Neuronal stem cell (in vitro differentiated cells): ENCODE measurements at regions not wholly inside any gene's neighbourhood (a gene's known extent, or its start where the extent isn't known, plus 50 kb on each side); places are given as distances from the start of the nearest gene placed in this dataset.
A peak's percentile ranks its signal among the peaks of the same experiment; 100 is the strongest.

Experiments
- DNase-seq: peaks from one replicate; pipeline ENCODE4 v3.0.0-alpha.2; 2013; ENCODE audit warnings: low spot score
- H2AFZ ChIP-seq: one replicate; pipeline ENCODE4 v1.6.1; 2013; ENCODE audit warnings: mild to moderate bottlenecking, low read length, inconsistent platforms
- H2AK5ac ChIP-seq: 2 replicates; pipeline ENCODE4 v1.6.1; 2013; ENCODE audit warnings: low read depth, mild to moderate bottlenecking, inconsistent platforms, low read length, moderate library complexity, mixed read lengths
- H2BK120ac ChIP-seq: 2 replicates; pipeline ENCODE4 v1.6.1; 2013; ENCODE audit warnings: low read depth, mild to moderate bottlenecking, inconsistent platforms, low read length, moderate library complexity, mixed read lengths
- H2BK12ac ChIP-seq: one replicate; pipeline ENCODE4 v1.6.1; 2013; ENCODE audit warnings: low read length, inconsistent platforms
- H2BK15ac ChIP-seq: 2 replicates; pipeline ENCODE4 v1.6.1; 2013; ENCODE audit warnings: mild to moderate bottlenecking, low read length, inconsistent platforms, mixed read lengths
- H2BK5ac ChIP-seq: one replicate; pipeline ENCODE4 v1.6.1; 2013; ENCODE audit warnings: inconsistent platforms, mild to moderate bottlenecking, low read length, moderate library complexity
- H3K14ac ChIP-seq: one replicate; pipeline ENCODE4 v1.6.1; 2013; ENCODE audit warnings: low read length, inconsistent platforms
- H3K18ac ChIP-seq: 2 replicates; pipeline ENCODE4 v1.6.1; 2013; ENCODE audit warnings: low read length, inconsistent platforms
- H3K23ac ChIP-seq: 2 replicates; pipeline ENCODE4 v1.6.1; 2013; ENCODE audit warnings: low read depth, mild to moderate bottlenecking, mixed read lengths, low read length, inconsistent platforms; ENCODE audit not compliant: poor library complexity
- H3K27ac ChIP-seq: replicated peaks from 3 replicates; pipeline ENCODE4 v1.5.1; 2013; ENCODE audit warnings: low read length, inconsistent platforms
- H3K27me3 ChIP-seq, 3 experiments: 2 replicates each; pipeline ENCODE4 v1.6.1; 2013; ENCODE audit warnings: low read length in 3 of 3, mild to moderate bottlenecking in 2 of 3, inconsistent platforms in 1 of 3, low read depth in 1 of 3, mixed read lengths in 1 of 3, moderate library complexity in 1 of 3; ENCODE audit not compliant: control insufficient read depth in 3 of 3, insufficient read depth in 3 of 3
- H3K36me3 ChIP-seq, 2 donors: replicated peaks in 1 of 2; 2 replicates each; pipeline ENCODE4 v1.6.1; 2013; ENCODE audit warnings: low read length in 2 of 2; ENCODE audit not compliant: control insufficient read depth in 2 of 2, insufficient read depth in 2 of 2
- H3K4ac ChIP-seq: 2 replicates; pipeline ENCODE4 v1.6.1; 2013; ENCODE audit warnings: inconsistent platforms, mild to moderate bottlenecking, low read length, moderate library complexity
- H3K4me1 ChIP-seq, 2 donors: 1 replicate in 1 of 2; 2 replicates in 1 of 2; pipeline ENCODE4 v1.6.1; 2013; ENCODE audit warnings: low read length in 2 of 2, low read depth in 1 of 2; ENCODE audit not compliant: control insufficient read depth in 2 of 2, insufficient read depth in 1 of 2
- H3K4me2 ChIP-seq: one replicate; pipeline ENCODE4 v1.6.1; 2013; ENCODE audit warnings: mild to moderate bottlenecking, low read length, inconsistent platforms; ENCODE audit not compliant: insufficient read depth, poor library complexity, severe bottlenecking
- H3K4me3 ChIP-seq, 2 donors: 2 replicates each; pipeline ENCODE4 v1.5.1; 2013; ENCODE audit warnings: low read length in 2 of 2, mild to moderate bottlenecking in 2 of 2, inconsistent platforms in 1 of 2, moderate library complexity in 1 of 2
- H3K79me1 ChIP-seq: one replicate; pipeline ENCODE4 v1.6.1; 2013; ENCODE audit warnings: low read depth, mild to moderate bottlenecking, inconsistent platforms, low read length, moderate library complexity
- H3K9ac ChIP-seq: one replicate; pipeline ENCODE4 v1.6.1; 2013; ENCODE audit warnings: mild to moderate bottlenecking, low read depth, low read length, inconsistent platforms; ENCODE audit not compliant: poor library complexity
- H3K9me3 ChIP-seq, 2 donors: replicated peaks in 1 of 2; 2 replicates each; pipeline versions ENCODE3 to v1.6.1; 2013; ENCODE audit warnings: low read length in 2 of 2, mild to moderate bottlenecking in 2 of 2, inconsistent platforms in 1 of 2, low read depth in 1 of 2, mixed read lengths in 1 of 2, moderate library complexity in 1 of 2; ENCODE audit not compliant: control insufficient read depth in 2 of 2, insufficient read depth in 1 of 2
- H4K8ac ChIP-seq: one replicate; pipeline ENCODE4 v1.6.1; 2013; ENCODE audit warnings: low read depth, mild to moderate bottlenecking, inconsistent platforms, low read length, moderate library complexity
- H4K91ac ChIP-seq: one replicate; pipeline ENCODE4 v1.6.1; 2013; ENCODE audit warnings: low read length, low read depth, mild to moderate bottlenecking, inconsistent platforms; ENCODE audit not compliant: poor library complexity
- whole genome bisulfite sequencing, 2 donors: extraction: QIAGEN DNeasy Blood & Tissue Kit; methylation state at CpG; one replicate each; pipeline ENCODE4 v1.1.7; 2013; ENCODE audit warnings: missing lambda C conversion rate in 2 of 2, mixed read lengths in 1 of 2; ENCODE audit not compliant: insufficient read length in 2 of 2, insufficient replicate concordance in 1 of 2; ENCODE audit errors: extremely low coverage in 2 of 2; 5-methylcytosine and 5-hydroxymethylcytosine counted together

GRCh38 chr9:129418451-129418850, 202.4 kb downstream of the C9orf50 start:
- WGBS, 2 donors = no CpG with 5 or more reads among the region's 4 CpGs
- H4K8ac ChIP-seq = no peak overlapping the region

DNA sequence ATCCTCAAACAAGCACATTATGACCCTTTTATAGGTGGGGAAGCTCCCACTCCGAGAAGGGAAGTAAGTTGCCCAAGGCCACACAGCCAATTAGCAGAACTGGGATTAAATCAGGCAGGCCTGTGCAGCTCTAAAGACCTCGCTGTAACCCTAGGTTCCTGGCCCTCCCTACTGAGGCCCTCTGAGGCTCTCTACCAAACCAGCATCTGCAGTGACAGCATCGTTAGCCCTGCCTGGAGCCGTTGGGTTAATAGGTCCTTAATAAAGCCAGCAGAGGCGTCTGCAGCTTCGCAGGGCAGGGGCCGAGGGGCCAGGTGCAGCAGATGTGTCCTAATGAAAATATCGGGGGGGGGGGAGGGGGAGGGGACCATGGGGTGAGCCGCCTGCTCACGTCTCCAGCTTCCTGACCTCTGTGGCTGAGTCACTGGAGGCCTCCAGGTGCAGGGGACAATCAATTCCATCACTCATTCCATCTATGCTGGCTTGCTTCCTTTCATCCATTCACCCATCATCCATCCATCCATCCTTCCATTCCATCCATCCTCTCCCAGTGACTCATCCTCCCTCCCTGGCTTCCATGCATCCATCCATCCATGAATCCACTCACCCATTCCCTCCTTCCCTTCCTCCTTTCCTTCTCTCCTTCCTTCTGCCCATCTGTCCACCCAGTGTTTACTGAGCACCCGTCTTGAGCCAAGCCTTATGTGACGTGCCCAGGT, 203.9 kb downstream of the C9orf50 start:
- peak overlapping the region; percentile 97 for H2AK5ac ChIP-seq
- H3K9me3 ChIP-seq = peaks cover 0 to 2% of the 10 kb centered on the region in 2 donors
- no peaks in the 10 kb centered on the region for H3K79me1 ChIP-seq
- no peak overlapping the region for H4K91ac ChIP-seq
- H2BK12ac ChIP-seq = peak overlapping the region; percentile 87
- H3K27me3 ChIP-seq = no peaks in the 10 kb centered on the region
- H3K23ac ChIP-seq = no peak overlapping the region
- no peak overlapping the region for H2BK120ac ChIP-seq
- H2BK5ac ChIP-seq = peak overlapping the region; percentile 56
- no peak overlapping the region for H3K4me2 ChIP-seq
- no peak overlapping the region for H3K4me3 ChIP-seq
- H3K9ac ChIP-seq = no peak overlapping the region
- WGBS, 2 donors = no CpG with 5 or more reads among the region's 12 CpGs
- DNase-seq = no peak
- H2AFZ ChIP-seq = no peak overlapping the region
- H2BK15ac ChIP-seq = peak overlapping the region; percentile 59
- peak overlapping the region; percentile 73 for H4K8ac ChIP-seq
- H3K36me3 ChIP-seq = no peaks in the 10 kb centered on the region
- H3K14ac ChIP-seq = no peak overlapping the region
- peak overlapping the region; percentile 79 for H3K18ac ChIP-seq
- H3K27ac ChIP-seq = peak overlapping the region; percentile 28
- peaks cover 38 to 40% of the 10 kb centered on the region in 2 donors for H3K4me1 ChIP-seq
- H3K4ac ChIP-seq = no peak overlapping the region

More at GRCh38 chr9:129418451-129418850, 202.4 kb downstream of the C9orf50 start:
- Histone ChIP-seq H2BK5ac (no peak overlapping the region), H3K27ac (no peak overlapping the region), H2BK15ac (peak overlapping the region; percentile 93), H3K4ac (no peak overlapping the region), H3K9me3 (peaks cover 0 to 2% of the 10 kb centered on the region in 2 donors), H3K4me2 (no peak overlapping the region), H3K4me1 (peaks cover 33 to 44% of the 10 kb centered on the region in 2 donors), H2BK120ac (no peak overlapping the region), H3K36me3 (no peaks in the 10 kb centered on the region), H3K14ac (no peak overlapping the region), H3K79me1 (no peaks in the 10 kb centered on the region), H4K91ac (no peak overlapping the region), H2BK12ac (no peak overlapping the region), H3K9ac (no peak overlapping the region), H2AK5ac (peak overlapping the region; percentile 89), H3K27me3 (no peaks in the 10 kb centered on the region), H3K18ac (peak overlapping the region; percentile 72), H3K4me3 (no peak overlapping the region), H3K23ac (no peak overlapping the region), H2AFZ (no peak overlapping the region)
- no peak for DNase-seq

GRCh38 chr9:129415942-129416651, 204.8 kb downstream of the C9orf50 start:
- Histone ChIP-seq H3K14ac (no peak overlapping the region), H3K4me3 (no peak overlapping the region), H3K9ac (peak overlapping the region; percentile 32), H4K91ac (peak overlapping the region; percentile 74), H2AK5ac (peak overlapping the region; percentile 97), H3K79me1 (no peaks in the 10 kb centered on the region), H2BK5ac (peak overlapping the region; percentile 56), H3K36me3 (no peaks in the 10 kb centered on the region), H3K4me2 (no peak overlapping the region), H3K27ac (peak overlapping the region; percentile 28), H2BK15ac (peak overlapping the region; percentile 59), H2AFZ (no peak overlapping the region), H2BK120ac (no peak overlapping the region), H3K9me3 (peaks cover 0 to 2% of the 10 kb centered on the region in 2 donors), H3K4me1 (peaks cover 32 to 37% of the 10 kb centered on the region in 2 donors), H3K4ac (peak overlapping the region; percentile 91), H3K27me3 (no peaks in the 10 kb centered on the region), H3K23ac (no peak overlapping the region), H2BK12ac (peak overlapping the region; percentile 91), H4K8ac (no peak overlapping the region), H3K18ac (peak overlapping the region; percentile 95)
- WGBS, 2 donors = no CpG with 5 or more reads among the region's 26 CpGs
- DNase-seq = no peak
